KMS-11 (cell line): ENCODE measurements at regions not wholly inside any gene's neighbourhood (a gene's known extent, or its start where the extent isn't known, plus 50 kb on each side); places are given as distances from the start of the nearest gene placed in this dataset.

Experiments
- H2AFZ ChIP-seq: fragments of 200-600 bp; sonication (generic); 2 replicates; pipeline ENCODE4 v1.6.1; 2016; ENCODE audit warnings: antibody characterized with exemption, mixed run types, low read depth
- H3K27ac ChIP-seq: fragments of 200-600 bp; sonication (generic); 2 replicates; pipeline ENCODE4 v1.6.1; 2016; ENCODE audit warnings: mild to moderate bottlenecking, mixed run types
- H3K27me3 ChIP-seq: fragments of 200-600 bp; sonication (generic); 2 replicates; pipeline ENCODE4 v1.6.1; 2017; ENCODE audit warnings: mild to moderate bottlenecking, low read depth, mixed run types, moderate library complexity; ENCODE audit not compliant: insufficient read depth
- H3K36me3 ChIP-seq: fragments of 200-600 bp; sonication (generic); 2 replicates; pipeline ENCODE4 v1.6.1; 2017; ENCODE audit warnings: mild to moderate bottlenecking, mixed run types; ENCODE audit not compliant: insufficient read depth
- H3K4me1 ChIP-seq: fragments of 200-600 bp; sonication (generic); 2 replicates; pipeline ENCODE4 v1.6.1; 2016; ENCODE audit warnings: mild to moderate bottlenecking, low read depth, mixed run types; ENCODE audit not compliant: poor library complexity, severe bottlenecking
- H3K4me2 ChIP-seq: fragments of 200-600 bp; sonication (generic); 2 replicates; pipeline ENCODE4 v1.7.0; 2016; ENCODE audit warnings: mild to moderate bottlenecking, mixed run types
- H3K4me3 ChIP-seq: fragments of 200-600 bp; sonication (generic); IDR thresholded peaks from 2 replicates; pipeline ENCODE4 v1.6.1; 2017; ENCODE audit warnings: low read depth, low read length, mixed read lengths; ENCODE audit not compliant: insufficient read depth
- H3K79me2 ChIP-seq: fragments of 200-600 bp; sonication (generic); 2 replicates; pipeline ENCODE4 v1.6.1; 2016; ENCODE audit warnings: low read depth, mixed run types; ENCODE audit not compliant: insufficient read depth
- H3K9ac ChIP-seq: fragments of 200-600 bp; sonication (generic); 2 replicates; pipeline ENCODE4 v1.6.1; 2016; ENCODE audit warnings: mild to moderate bottlenecking, mixed run types
- H4K20me1 ChIP-seq: fragments of 200-600 bp; sonication (generic); 2 replicates; pipeline ENCODE4 v1.6.1; 2016; ENCODE audit warnings: mild to moderate bottlenecking, mixed run types; ENCODE audit not compliant: insufficient read depth
- TF ChIP-seq, protein P1 (sequence below): fragments of 200-600 bp; sonication (generic); conservative IDR thresholded peaks from 2 replicates; pipeline ENCODE4 v1.6.1; 2017; ENCODE audit warnings: low read depth, mild to moderate bottlenecking, antibody characterized with exemption, low read length, moderate library complexity, mixed read lengths

DNA sequence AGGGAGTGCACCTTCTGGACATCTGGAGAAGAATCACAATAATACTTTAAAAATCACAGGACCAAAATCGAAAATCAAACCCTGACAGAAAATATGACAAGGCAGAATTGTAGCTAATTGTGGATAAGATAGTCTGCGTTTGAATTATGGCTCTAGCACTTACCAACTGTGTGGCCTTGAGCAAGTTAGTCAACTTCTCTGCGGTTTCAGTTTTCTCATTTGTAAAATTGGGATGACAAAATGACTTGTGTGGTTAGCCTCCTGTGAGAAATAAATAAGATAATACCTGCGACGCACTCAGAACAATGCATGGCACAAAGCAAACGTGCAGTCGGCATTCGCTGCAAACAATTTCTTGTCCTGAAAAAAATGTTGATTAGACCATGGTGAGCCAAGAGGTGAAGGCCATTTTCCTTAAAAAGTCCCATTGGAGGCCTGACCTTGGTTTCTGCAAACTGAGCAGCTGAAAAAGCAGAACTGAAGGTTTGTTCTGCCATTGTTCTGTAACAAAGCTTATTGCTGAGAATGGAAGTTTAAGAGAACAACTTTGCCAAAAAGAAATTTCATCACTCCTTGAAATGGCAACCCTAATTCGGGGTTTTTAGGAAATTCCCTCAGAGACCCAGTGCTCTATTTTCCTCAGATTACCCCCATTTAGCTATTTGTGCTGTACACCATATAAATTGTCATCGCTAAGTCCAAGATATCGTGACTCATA is 266.3 kb downstream of the ERMARD start:
- Histone ChIP-seq H3K4me1 (no peaks in the 10 kb centered on the region), H3K27me3 (no peaks in the 10 kb centered on the region; the same call in 1 of the 2 replicates), H3K79me2 (no peaks in the 10 kb centered on the region), H3K27ac (no peak overlapping the region), H3K4me3 (no peak overlapping the region), H3K36me3 (no peaks in the 10 kb centered on the region), H3K4me2 (no peak overlapping the region), H4K20me1 (no peaks in the 10 kb centered on the region), H2AFZ (no peak overlapping the region), H3K9ac (no peak overlapping the region)
- TF ChIP-seq, protein P1, sequence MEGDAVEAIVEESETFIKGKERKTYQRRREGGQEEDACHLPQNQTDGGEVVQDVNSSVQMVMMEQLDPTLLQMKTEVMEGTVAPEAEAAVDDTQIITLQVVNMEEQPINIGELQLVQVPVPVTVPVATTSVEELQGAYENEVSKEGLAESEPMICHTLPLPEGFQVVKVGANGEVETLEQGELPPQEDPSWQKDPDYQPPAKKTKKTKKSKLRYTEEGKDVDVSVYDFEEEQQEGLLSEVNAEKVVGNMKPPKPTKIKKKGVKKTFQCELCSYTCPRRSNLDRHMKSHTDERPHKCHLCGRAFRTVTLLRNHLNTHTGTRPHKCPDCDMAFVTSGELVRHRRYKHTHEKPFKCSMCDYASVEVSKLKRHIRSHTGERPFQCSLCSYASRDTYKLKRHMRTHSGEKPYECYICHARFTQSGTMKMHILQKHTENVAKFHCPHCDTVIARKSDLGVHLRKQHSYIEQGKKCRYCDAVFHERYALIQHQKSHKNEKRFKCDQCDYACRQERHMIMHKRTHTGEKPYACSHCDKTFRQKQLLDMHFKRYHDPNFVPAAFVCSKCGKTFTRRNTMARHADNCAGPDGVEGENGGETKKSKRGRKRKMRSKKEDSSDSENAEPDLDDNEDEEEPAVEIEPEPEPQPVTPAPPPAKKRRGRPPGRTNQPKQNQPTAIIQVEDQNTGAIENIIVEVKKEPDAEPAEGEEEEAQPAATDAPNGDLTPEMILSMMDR, result no peak

DNA sequence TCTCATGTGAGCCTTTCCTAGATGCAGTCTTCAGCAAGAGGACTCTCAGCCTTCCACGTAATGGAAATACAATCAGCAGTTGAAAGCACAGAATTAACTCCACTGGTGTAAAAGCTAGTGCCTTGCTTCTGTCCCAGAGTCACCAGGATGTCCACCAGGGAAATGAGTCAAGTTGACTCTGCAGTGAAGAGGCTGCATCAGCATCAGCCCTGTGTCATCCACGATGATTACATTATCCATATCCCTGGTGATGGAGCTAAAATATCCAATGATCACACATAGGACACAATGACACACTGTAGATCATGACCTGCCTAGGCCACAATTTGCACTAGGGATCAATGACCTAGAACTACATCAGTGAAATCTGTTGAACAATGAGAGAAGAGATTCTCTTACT is 262.4 kb downstream of the ERMARD start:
- Histone ChIP-seq H3K79me2 (no peaks in the 10 kb centered on the region), H3K9ac (no peak overlapping the region), H3K4me1 (no peaks in the 10 kb centered on the region), H2AFZ (no peak overlapping the region), H3K27ac (no peak overlapping the region), H3K4me2 (no peak overlapping the region), H3K27me3 (no peaks in the 10 kb centered on the region), H4K20me1 (no peaks in the 10 kb centered on the region), H3K4me3 (no peak overlapping the region), H3K36me3 (no peaks in the 10 kb centered on the region)
- TF ChIP-seq, protein P1, result no peak

DNA sequence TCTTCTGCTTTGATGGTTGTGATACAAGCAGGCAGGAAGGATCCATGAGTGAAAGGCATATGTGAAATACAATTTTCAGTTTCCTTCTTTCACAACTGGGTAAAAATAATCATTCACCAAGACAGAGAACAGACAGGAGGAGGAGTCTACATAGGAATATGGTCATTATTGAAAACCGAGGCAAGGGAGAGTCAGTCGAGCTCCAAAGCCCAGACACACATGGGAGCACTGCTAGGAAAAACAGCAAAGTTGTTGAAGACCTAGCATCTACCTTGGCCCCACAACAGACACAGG is 260.6 kb downstream of the ERMARD start:
- H3K4me1 ChIP-seq, result no peaks in the 10 kb centered on the region
- no peak overlapping the region for H3K4me2 ChIP-seq
- H3K36me3 ChIP-seq, result no peaks in the 10 kb centered on the region

DNA sequence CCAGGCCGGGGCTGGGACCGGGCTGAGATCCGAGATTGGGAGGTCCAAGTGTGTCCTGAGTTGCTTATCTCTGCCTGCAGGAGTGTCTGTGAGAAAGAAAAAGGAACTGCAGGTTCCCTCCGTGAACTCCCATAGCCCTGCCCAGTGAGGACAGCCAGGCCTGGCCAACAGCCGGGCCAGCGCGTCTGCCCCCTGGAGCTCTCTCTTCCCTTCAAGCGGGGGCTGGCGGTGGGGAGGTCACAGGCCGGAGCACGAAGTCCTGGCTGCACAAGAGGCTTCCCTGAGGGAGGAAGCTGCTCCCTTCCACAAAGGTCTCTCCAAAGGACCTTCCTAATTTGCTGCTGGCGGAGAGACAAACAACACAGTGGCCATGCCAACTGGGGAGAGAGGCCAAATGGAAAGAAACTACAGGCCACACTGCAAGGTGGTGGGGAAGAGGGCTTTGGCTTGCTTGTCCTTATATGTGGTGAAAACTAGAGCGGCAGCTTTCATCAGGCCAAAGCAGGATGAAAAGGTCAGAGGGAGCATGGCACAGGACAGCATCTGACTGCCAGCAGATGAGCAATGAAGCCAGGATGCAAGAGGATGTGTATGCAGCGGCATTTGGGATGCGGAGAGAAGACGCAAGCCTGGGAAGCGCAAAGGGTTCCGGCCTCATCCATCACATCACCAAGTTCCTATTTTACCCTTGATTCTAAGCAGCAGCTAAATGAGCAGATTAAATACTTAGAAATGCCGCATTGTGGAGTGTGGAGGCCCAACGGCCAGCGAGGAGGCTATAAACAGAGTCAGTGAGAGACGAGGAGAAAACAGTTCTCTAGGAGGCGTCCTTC is 260.0 kb downstream of the ERMARD start:
- Histone ChIP-seq H3K27me3 (peaks cover 3% of the 10 kb centered on the region; the same call in 1 of the 2 replicates), H2AFZ (no peak overlapping the region), H3K79me2 (no peaks in the 10 kb centered on the region), H3K27ac (no peak overlapping the region), H4K20me1 (no peaks in the 10 kb centered on the region), H3K4me1 (no peaks in the 10 kb centered on the region), H3K36me3 (no peaks in the 10 kb centered on the region), H3K9ac (no peak overlapping the region), H3K4me3 (no peak overlapping the region), H3K4me2 (no peak overlapping the region)
- TF ChIP-seq, protein P1, result no peak

More for the DNA sequence above, 260.6 kb downstream of the ERMARD start:
- Histone ChIP-seq H3K79me2 (no peaks in the 10 kb centered on the region), H3K27ac (no peak overlapping the region), H3K9ac (no peak overlapping the region), H2AFZ (no peak overlapping the region), H3K27me3 (peaks cover 2% of the 10 kb centered on the region; the same call in 1 of the 2 replicates), H4K20me1 (no peaks in the 10 kb centered on the region), H3K4me3 (no peak overlapping the region)
- TF ChIP-seq, protein P1, result no peak
